SK-N-SH (cell line): ENCODE measurements at regions not wholly inside any gene's neighbourhood (a gene's known extent, or its start where the extent isn't known, plus 50 kb on each side); places are given as distances from the start of the nearest gene placed in this dataset.

Experiments
- CTCF ChIA-PET: fragments of 300-600, 350-600 bp; formaldehyde crosslinking; extraction: SDS; loops from one replicate; lab custom pipeline; 2021; lab: Yijun Ruan, JAX
- POLR2A ChIA-PET: fragments of 350-600 bp; sonication (Branson Sonifier 250); formaldehyde crosslinking; extraction: SDS; loops from one replicate; lab custom pipeline; 2020; ENCODE audit warnings: antibody characterized with exemption, inconsistent platforms; lab: Yijun Ruan, JAX
- DNase-seq: peaks from one replicate; pipeline ENCODE4 v3.0.0; 2012
- H2AFZ ChIP-seq: fragments of 200-600 bp; sonication (generic); 2 replicates; pipeline ENCODE4 v1.8.1; 2016; ENCODE audit warnings: antibody characterized with exemption, mild to moderate bottlenecking, low read depth
- H3F3A ChIP-seq: fragments of 200-600 bp; sonication (generic); replicated peaks from 2 replicates; pipeline ENCODE3; 2016; ENCODE audit warnings: antibody characterized with exemption, mild to moderate bottlenecking; ENCODE audit not compliant: insufficient read depth
- H3K27ac ChIP-seq, 2 experiments: fragments of 200-500 bp in 1 of 2; fragments of 200-600 bp in 1 of 2; sonication (Bioruptor generic) in 1 of 2; sonication (generic), shearing (Covaris generic) in 1 of 2; 2 replicates each; pipeline versions ENCODE4 v1.5.1 to v1.6.1; 2014 to 2016; ENCODE audit warnings: low read depth in 2 of 2, inconsistent platforms in 1 of 2, low read length in 1 of 2, mild to moderate bottlenecking in 1 of 2, mixed read lengths in 1 of 2
- H3K27me3 ChIP-seq: fragments of 200-600 bp; sonication (generic), shearing (Covaris generic); 2 replicates; pipeline ENCODE4 v1.6.1; 2016; ENCODE audit warnings: mixed run types; ENCODE audit not compliant: insufficient read depth
- H3K36me3 ChIP-seq, 2 experiments: fragments of 200-500 bp in 1 of 2; fragments of 200-600 bp in 1 of 2; sonication (Bioruptor generic) in 1 of 2; sonication (generic) in 1 of 2; replicated peaks in 1 of 2; 2 replicates each; pipeline versions ENCODE3 to v1.5.1; 2014 to 2016; ENCODE audit warnings: low read length in 1 of 2, mild to moderate bottlenecking in 1 of 2; ENCODE audit not compliant: insufficient read depth in 2 of 2, control insufficient read depth in 1 of 2
- H3K4me1 ChIP-seq, 2 experiments: fragments of 200-500 bp in 1 of 2; fragments of 200-600 bp in 1 of 2; sonication (Bioruptor generic) in 1 of 2; sonication (generic), shearing (Covaris generic) in 1 of 2; 2 replicates each; pipeline versions ENCODE4 v1.5.1 to v1.6.1; 2014 to 2016; ENCODE audit warnings: low read depth in 1 of 2, low read length in 1 of 2, mixed run types in 1 of 2; ENCODE audit not compliant: insufficient read depth in 2 of 2, control insufficient read depth in 1 of 2
- H3K4me2 ChIP-seq: fragments of 200-600 bp; sonication (generic), shearing (Covaris generic); 2 replicates; pipeline ENCODE4 v1.6.1; 2017; ENCODE audit warnings: mixed run types
- H3K4me3 ChIP-seq, 2 experiments: fragments of 200-500 bp in 1 of 2; fragments of 200-600 bp in 1 of 2; sonication (Bioruptor generic) in 1 of 2; sonication (generic), shearing (Covaris generic) in 1 of 2; 2 replicates each; pipeline versions ENCODE4 v1.5.1 to v1.8.1; 2014 to 2016; ENCODE audit warnings: low read depth in 2 of 2, inconsistent platforms in 1 of 2, low read length in 1 of 2, mild to moderate bottlenecking in 1 of 2, mixed read lengths in 1 of 2, moderate library complexity in 1 of 2
- H3K79me2 ChIP-seq: fragments of 200-600 bp; sonication (generic); 2 replicates; pipeline ENCODE4 v1.8.1; 2017; ENCODE audit warnings: mild to moderate bottlenecking; ENCODE audit not compliant: insufficient read depth
- H3K9ac ChIP-seq: fragments of 200-600 bp; sonication (generic); 2 replicates; pipeline ENCODE4 v1.6.1; 2017; ENCODE audit warnings: mixed run types
- H3K9me2 ChIP-seq: fragments of 200-600 bp; sonication (generic); 2 replicates; pipeline ENCODE4 v1.6.1; 2017; ENCODE audit warnings: mixed run types
- H3K9me3 ChIP-seq: fragments of 200-600 bp; sonication (generic); 2 replicates; pipeline ENCODE4 v1.6.1; 2017; ENCODE audit warnings: mixed run types, mild to moderate bottlenecking, moderate library complexity
- H4K20me1 ChIP-seq: fragments of 200-600 bp; sonication (generic); 2 replicates; pipeline ENCODE4 v1.6.1; 2017; ENCODE audit warnings: mild to moderate bottlenecking, mixed run types; ENCODE audit not compliant: insufficient read depth
- CHD2 ChIP-seq: fragments of 150-350 bp; IDR thresholded peaks from 2 replicates; pipeline ENCODE4 v1.6.1; 2018; ENCODE audit warnings: low read length; ENCODE audit not compliant: partially characterized antibody
- EP300 ChIP-seq, 2 experiments: IDR thresholded peaks; 2 replicates each; pipeline versions ENCODE4 v1.4.0 to v1.6.1; 2012; ENCODE audit warnings: borderline replicate concordance in 1 of 2, low read depth in 1 of 2, low read length in 1 of 2
- FOXM1 ChIP-seq: IDR thresholded peaks from 2 replicates; pipeline ENCODE4 v1.4.0; 2012; ENCODE audit warnings: low read depth, mild to moderate bottlenecking
- GABPA ChIP-seq: IDR thresholded peaks from 2 replicates; pipeline ENCODE4 v1.4.0; 2012; ENCODE audit warnings: low read depth, mild to moderate bottlenecking
- GATA2 ChIP-seq: sonication (generic); formaldehyde crosslinking; IDR thresholded peaks from 2 replicates; pipeline ENCODE4 v1.5.0; 2020; ENCODE audit warnings: mild to moderate bottlenecking, missing genetic modification reagents
- IRF3 ChIP-seq: fragments of 150-350 bp; IDR thresholded peaks from 2 replicates; pipeline ENCODE4 v1.6.1; 2016; ENCODE audit warnings: mild to moderate bottlenecking, low read depth, low read length
- JUND ChIP-seq: IDR thresholded peaks from 2 replicates; pipeline ENCODE4 v1.4.0; 2012
- MXI1 ChIP-seq: IDR thresholded peaks from 2 replicates; pipeline ENCODE4 v1.6.1; 2012; ENCODE audit warnings: mild to moderate bottlenecking, low read depth, low read length, improper control_type of control experiment
- POLR2AphosphoS5 ChIP-seq: IDR thresholded peaks from 2 replicates; pipeline ENCODE4 v1.6.1; 2012; ENCODE audit warnings: low read depth, low read length
- RAD21 ChIP-seq: IDR thresholded peaks from 2 replicates; pipeline ENCODE4 v1.6.1; 2012; ENCODE audit warnings: mild to moderate bottlenecking, low read length
- REST ChIP-seq: IDR thresholded peaks from 2 replicates; pipeline ENCODE4 v1.6.1; 2012; ENCODE audit warnings: mild to moderate bottlenecking, low read depth, low read length, moderate library complexity
- RFX5 ChIP-seq: IDR thresholded peaks from 2 replicates; pipeline ENCODE4 v1.6.1; 2012; ENCODE audit warnings: mild to moderate bottlenecking, improper control_type of control experiment, low read length
- RXRA ChIP-seq: IDR thresholded peaks from 2 replicates; pipeline ENCODE4 v1.4.0; 2012; ENCODE audit warnings: low read depth, mild to moderate bottlenecking, borderline replicate concordance
- SIN3A ChIP-seq: IDR thresholded peaks from 2 replicates; pipeline ENCODE4 v1.6.1; 2012; ENCODE audit warnings: low read depth, mild to moderate bottlenecking, low read length, moderate library complexity, borderline replicate concordance
- TCF12 ChIP-seq: IDR thresholded peaks from 2 replicates; pipeline ENCODE4 v1.4.0; 2012
- TEAD4 ChIP-seq: IDR thresholded peaks from 2 replicates; pipeline ENCODE4 v1.4.0; 2012; ENCODE audit warnings: mild to moderate bottlenecking, borderline replicate concordance; ENCODE audit not compliant: insufficient read depth
- USF2 ChIP-seq: fragments of 150-350 bp; IDR thresholded peaks from 2 replicates; pipeline ENCODE4 v1.6.1; 2017; ENCODE audit warnings: antibody characterized with exemption, low read length, low read depth, borderline replicate concordance
- WGBS: methylation state at CpG from one replicate; pipeline ENCODE4 v1.1.6; 2017; ENCODE audit warnings: low lambda C conversion rate; 5-methylcytosine and 5-hydroxymethylcytosine counted together

GRCh38 chr2:228417956-228418355 lies 236.5 kb upstream of the SPHKAP start (continued):
- TF ChIP-seq TCF12 (no peak), EP300 (IDR thresholded peaks at IDR 0.05; ENCODE audit: borderline replicate concordance in 1 of 2, low read depth in 1 of 2, low read length in 1 of 2) (no peak)
- TF ChIP-seq, all 33 proteins: peak for 0

- Histone ChIP-seq H3K27me3 (no peaks in the 10 kb centered on the region), H2AFZ (no peak overlapping the region), H3K9me2 (no peaks in the 10 kb centered on the region), H3K9me3 (no peaks in the 10 kb centered on the region), H3K79me2 (no peaks in the 10 kb centered on the region), H3K27ac (no peak overlapping the region), H3F3A (no peaks in the 10 kb centered on the region), H3K4me1 (no peaks in the 10 kb centered on the region; a peak in 1 of 4 replicates), H3K36me3 (no peaks in the 10 kb centered on the region), H4K20me1 (no peaks in the 10 kb centered on the region), H3K4me3 (no peak overlapping the region), H3K4me2 (no peak overlapping the region; the same call in 1 of the 2 replicates), H3K9ac (no peak overlapping the region)
- no peak for DNase-seq
- 11% methylated on average over 2 of the region's 2 CpGs for WGBS
- ChIA-PET POLR2A (no interaction called here), CTCF (no interaction called here)
- no peak for TF ChIP-seq JUND
- no peak for TF ChIP-seq TCF12
- TF ChIP-seq RFX5: no peak
- TF ChIP-seq GABPA: no peak
- no peak for TF ChIP-seq USF2
- TF ChIP-seq RAD21: no peak
- TF ChIP-seq IRF3: no peak
- no peak for TF ChIP-seq SIN3A
- no peak for TF ChIP-seq CHD2
- no peak for TF ChIP-seq REST
- no peak for TF ChIP-seq POLR2AphosphoS5
- TF ChIP-seq FOXM1: no peak
- TF ChIP-seq MXI1: no peak
- no peak for TF ChIP-seq TEAD4
- TF ChIP-seq RXRA: no peak
- no peak for TF ChIP-seq GATA2 (CRISPR knock-in tag)
These were observed 236.0 kb upstream of the SPHKAP start for GRCh38 chr2:228417526-228417925.
